HG03439 (cell line): ENCODE measurements at regions not wholly inside any gene's neighbourhood (a gene's known extent, or its start where the extent isn't known, plus 50 kb on each side); places are given as distances from the start of the nearest gene placed in this dataset.
"Not testable (repeated sequence)": the region's sequence is repeated elsewhere in the genome, so short reads cannot be mapped to it uniquely, and the experiment has no call there.

Source experiments
- ATAC-seq: cut with Tn5 transposase; IDR thresholded peaks from one replicate; pipeline ENCODE4 v1.9.1; 2021; ENCODE audit warnings: mild to moderate bottlenecking, moderate library complexity; ENCODE audit not compliant: unreplicated experiment

GRCh38 chr7:65150105-65150504, 143.6 kb upstream of the ERV3-1 start:
- not testable (repeated sequence) for ATAC-seq

- not testable (repeated sequence) for ATAC-seq
Observed at GRCh38 chr7:65146118-65146914, 139.8 kb upstream of the ERV3-1 start.

DNA sequence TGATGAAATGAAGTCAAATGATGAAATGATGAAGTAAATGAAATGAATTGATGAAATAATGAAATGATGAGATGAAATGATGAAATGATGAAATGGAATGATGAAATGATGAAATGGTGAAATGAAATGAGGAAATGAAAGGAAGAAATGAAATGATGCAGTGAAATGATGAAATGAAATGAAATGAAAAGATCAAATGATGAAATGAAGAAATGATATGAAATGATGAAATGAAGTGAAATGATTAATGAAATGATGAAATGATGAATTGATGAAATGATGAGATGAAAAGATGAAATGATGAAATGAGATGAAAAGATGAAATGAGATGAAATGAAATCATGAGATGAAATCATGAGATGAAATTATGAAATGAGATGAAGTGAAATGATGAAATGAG, 139.2 kb upstream of the ERV3-1 start:
- not testable (repeated sequence) for ATAC-seq

DNA sequence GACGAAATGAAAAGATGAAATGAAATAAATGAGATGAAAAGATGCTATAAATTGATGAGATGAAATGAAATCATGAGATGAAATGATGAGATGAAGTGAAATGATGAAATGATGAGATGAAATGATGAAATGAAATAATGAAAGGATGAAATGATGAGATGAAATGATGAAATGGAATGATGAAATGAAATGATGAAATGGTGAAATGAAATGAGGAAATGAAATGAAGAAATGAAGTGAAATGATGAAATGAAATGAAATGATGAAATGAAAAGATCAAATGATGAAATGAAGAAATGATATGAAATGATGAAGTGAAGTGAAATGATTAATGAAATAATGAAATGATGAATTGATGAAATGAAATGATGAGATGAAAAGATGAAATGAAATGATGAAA, 138.5 kb upstream of the ERV3-1 start:
- not testable (repeated sequence) for ATAC-seq

DNA sequence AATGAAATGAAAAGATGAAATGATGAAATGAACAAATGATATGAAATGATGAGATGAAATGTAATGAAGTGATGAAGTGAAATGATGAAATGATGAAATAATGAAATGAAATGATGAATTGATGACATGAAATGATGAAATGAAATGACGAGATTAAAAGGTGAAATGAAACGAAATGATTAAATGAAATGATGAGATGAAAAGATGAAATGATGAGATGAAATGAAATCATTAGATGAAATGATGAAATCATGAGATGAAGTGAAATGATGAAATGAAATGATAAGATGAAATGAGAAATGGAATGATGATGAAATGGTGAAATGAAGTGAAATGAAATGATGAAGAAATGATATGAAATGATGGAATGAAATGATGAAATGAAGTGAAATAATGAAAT, 138.1 kb upstream of the ERV3-1 start:
- not testable (repeated sequence) for ATAC-seq

- not testable (repeated sequence) for ATAC-seq
Observed at GRCh38 chr7:65144119-65144518, 137.6 kb upstream of the ERV3-1 start.

GRCh38 chr7:65141894-65142293, 135.4 kb upstream of the ERV3-1 start:
- ATAC-seq: not testable (repeated sequence)

DNA sequence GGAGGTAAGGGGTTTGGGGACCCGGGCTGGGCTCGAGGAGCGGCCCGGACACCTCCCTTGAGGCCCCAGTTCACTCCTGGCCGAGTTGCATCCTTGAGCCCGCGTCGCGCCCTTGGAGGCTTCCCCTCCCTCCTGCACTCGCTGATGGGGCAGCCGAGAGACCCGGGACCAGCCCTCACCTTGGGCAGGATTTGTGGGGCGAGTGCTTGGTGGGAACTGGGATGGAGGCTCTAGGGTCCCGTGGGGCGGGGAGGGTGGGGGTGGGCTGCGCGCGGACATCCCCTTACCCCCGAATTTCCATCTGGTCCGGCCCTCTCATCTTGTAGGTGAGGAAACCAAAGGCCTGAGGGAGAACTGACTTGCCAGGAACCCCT, 134.9 kb upstream of the ERV3-1 start:
- not testable (repeated sequence) for ATAC-seq

- ATAC-seq: not testable (repeated sequence)
Observed at GRCh38 chr7:65140543-65141404, 134.3 kb upstream of the ERV3-1 start.

- ATAC-seq: not testable (repeated sequence)
Observed at GRCh38 chr7:65136850-65137249, 130.4 kb upstream of the ERV3-1 start.

GRCh38 chr7:65133087-65133486, 126.6 kb upstream of the ERV3-1 start:
- ATAC-seq: not testable (repeated sequence)

- ATAC-seq: not testable (repeated sequence)
Observed at GRCh38 chr7:65132256-65132655, 125.8 kb upstream of the ERV3-1 start.

DNA sequence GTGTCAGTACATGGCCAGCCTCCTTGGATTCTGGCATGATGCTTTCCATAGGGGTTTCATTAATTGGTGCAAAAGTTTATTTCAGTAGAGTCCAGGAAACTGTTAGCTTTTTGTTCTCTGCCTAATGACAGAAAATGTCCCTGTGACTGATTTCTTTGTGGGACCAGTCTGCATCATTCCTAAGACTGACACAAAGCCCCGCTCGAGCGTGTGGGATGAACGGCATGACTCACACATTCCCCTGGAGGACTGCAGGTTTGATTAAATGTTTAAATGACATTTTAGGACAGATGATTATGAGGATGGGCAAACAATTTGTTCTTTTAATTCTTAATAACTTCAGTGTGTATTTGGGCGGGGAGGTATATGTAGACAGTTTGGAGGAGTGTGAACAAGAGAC, 120.9 kb upstream of the ERV3-1 start:
- ATAC-seq: not testable (repeated sequence)

GRCh38 chr7:65124600-65124999, 118.1 kb upstream of the ERV3-1 start:
- ATAC-seq: not testable (repeated sequence)

GRCh38 chr7:65105650-65106203, 99.2 kb upstream of the ERV3-1 start:
- not testable (repeated sequence) for ATAC-seq

- ATAC-seq: not testable (repeated sequence)
Observed at GRCh38 chr7:65100499-65100898, 94.0 kb upstream of the ERV3-1 start.

DNA sequence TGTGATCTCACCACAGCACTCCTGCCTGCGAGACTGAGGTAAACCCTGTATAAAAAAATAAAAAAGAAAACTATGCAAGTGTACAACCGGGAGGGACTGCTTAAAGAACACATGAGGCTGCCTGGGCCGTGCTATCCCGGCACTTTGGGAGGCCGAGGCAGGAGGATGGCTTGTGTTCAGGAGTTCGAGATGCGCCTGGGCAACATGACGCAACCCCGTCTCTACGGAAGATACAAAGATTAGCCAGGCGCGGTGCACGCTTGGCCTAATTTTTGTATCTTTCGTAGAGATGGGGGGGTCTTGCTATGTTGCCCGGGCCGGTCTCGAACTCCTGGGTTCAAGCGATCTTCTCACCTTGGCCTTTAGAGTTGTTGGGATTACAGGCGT, 75.2 kb upstream of the ERV3-1 start:
- ATAC-seq: not testable (repeated sequence)

DNA sequence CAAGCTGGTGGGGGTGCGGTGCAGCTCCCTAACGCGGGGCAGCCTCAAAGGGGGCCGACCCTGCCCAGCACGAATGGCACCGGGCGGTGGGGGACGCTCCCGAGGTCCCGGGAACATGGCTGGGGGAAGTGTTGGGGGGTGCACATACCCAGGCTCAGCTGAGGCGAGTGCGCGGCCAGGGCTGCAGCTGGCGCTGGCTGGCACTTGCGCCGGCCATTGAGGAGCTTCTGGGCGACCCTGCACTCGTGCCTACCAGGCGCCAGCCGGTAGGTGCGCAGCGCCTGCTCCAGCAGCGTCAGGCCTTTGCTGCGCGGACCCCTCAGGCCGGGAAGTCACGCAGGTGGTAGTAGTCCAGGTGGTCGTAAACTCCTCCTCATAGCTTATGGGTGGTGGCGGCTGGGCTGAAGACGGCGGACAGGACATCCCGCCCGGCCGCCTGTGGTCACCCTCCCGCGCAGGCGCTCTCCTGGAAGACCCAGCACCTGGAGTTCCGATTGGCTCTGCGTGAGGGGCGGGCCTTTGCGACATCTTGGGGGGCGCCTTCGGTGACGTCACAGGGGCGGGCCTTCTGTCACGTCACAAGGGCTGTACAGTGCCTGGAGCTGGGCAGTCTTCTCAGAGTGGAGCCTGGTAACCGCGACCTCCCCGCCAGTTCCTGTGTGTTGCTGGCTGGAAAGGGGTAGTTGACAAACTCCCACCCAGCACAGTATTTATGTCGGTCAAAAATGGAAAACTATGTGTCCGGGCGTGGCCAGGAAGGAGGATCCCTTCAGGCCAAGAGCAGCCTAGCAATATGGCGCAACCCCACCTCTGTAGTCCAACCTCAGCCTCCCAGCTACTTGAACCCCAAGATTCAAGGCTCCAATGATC, 74.5 kb upstream of the ERV3-1 start:
- peak; percentile 100 for ATAC-seq

DNA sequence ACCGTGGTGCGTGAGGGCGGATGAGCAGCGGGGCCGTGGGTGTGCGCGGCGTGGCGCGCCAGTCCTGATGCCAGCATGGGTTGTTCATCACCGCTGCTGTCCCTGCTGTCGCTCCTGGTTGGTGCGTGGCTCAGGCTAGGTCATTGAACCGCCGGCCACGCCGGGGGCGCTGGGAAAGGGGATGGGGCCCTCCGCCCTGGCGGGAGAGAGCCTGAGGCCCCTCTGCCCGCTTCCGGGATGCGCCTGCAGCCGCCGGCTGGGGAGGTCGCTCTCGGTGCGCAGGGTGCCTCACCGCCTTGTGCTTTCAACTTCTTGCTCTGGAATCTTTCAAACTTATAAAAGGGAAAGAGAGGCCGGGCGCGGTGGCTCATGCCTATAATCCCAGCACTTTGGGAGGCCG, 68.5 kb upstream of the ERV3-1 start:
- not testable (repeated sequence) for ATAC-seq

DNA sequence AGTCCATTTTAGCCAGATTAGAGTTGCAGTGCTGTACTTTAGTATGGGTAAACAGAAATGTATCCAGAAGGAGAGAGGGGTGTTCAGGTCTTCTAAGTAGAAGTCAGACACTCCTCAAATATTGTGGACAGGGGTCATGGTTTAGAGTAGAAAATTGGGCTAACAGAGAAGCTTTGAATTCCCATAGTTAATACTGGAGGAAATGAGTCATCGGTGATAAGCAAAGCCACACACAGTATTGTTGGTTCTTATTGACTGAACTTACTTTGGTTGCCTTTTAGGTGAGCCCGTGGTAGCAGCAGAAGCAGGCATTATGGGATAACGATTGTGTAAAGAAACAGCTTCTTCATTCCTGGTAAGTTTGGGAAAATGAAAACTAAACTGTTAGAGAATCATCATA, 66.7 kb upstream of the ERV3-1 start:
- ATAC-seq: not testable (repeated sequence)
